T-helper 1 cell (primary cell): ENCODE measurements at regions not wholly inside any gene's neighbourhood (a gene's known extent, or its start where the extent isn't known, plus 50 kb on each side); places are given as distances from the start of the nearest gene placed in this dataset.

Experiments used
- DNase-seq, 5 donors: peaks; one replicate each; pipeline ENCODE4 v3.0.0-alpha.2; 2012 to 2020

DNA sequence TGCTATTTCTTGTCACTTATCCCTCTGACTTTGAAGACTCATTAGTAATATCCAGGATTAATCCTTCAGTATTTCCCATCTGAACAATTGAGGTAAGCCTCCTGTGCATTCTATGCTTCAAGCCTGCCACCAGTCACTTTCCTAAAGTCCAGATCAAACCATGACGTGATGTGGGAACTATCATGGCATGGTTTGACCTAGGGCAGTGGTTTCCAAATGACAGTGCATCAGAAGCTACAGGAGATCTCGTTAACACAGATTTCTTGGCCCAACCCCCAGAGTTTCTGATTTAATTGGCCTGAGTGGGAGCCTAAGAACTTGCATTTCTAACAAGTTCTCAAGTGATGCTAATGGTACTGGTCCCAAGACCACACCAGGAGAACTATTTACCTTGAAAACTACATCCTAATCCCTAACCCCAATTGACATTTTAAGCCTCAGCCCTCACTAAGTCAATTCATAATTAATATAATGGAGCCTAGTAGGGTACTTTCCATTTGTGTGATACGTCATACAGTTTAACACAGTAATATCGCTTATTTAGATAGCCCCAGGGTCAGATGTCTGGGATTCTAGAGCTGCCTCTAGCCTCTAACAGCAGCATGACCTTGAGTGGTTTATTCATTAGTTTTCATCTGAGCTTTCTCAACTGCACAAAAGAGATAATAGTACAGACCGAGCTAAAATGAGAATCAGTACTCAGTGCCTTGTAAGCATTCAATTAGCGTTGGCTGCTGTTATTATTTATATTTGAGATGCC lies 907.6 kb downstream of the TFAP2A start:
- no peak for DNase-seq

DNA sequence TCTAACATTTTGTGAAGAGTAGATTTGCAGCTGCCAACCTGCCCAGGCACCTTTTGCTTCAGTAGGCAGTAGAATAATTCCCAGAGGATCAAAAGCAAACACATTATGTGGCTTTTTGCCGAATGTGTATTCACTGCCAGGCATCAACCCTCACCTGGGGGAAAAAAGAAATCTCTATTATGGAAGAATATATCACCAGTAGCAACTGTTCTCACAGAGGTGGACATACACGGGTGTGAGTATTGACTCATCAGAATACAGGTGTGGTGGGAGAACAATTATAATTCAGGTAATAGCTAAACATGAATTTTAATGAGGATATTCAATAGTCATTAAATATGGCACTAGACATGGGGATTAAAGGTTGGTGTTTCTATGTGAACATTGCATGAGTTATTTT lies 910.7 kb downstream of the TFAP2A start:
- DNase-seq: no peak

- no peak for DNase-seq
These were observed 911.6 kb downstream of the TFAP2A start for GRCh38 chr6:9503111-9503761.

- DNase-seq: no peak
These were observed 915.2 kb downstream of the TFAP2A start for GRCh38 chr6:9499709-9500108.

DNA sequence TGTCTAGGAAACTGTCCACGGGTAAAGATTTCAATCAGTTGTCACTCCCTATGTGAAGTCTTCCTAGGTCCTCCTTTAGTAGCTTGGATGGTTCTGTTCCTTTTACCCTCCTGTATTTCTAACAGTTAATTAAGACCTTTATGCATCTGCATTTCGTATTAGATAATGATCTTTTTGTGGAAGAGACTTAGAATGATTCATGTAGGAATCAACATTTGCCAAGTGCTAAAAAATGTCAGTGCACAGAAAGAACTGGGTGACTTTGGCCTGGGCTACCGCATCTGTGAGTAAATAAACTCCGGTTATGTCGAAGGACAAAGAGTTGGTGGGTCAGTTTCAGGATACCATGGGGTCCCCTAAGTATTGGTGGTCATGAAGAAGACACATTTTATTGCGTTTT lies 918.0 kb downstream of the TFAP2A start:
- no peak for DNase-seq

GRCh38 chr6:9494864-9495263 lies 920.0 kb downstream of the TFAP2A start:
- DNase-seq: no peak

- no peak for DNase-seq
These were observed 922.1 kb downstream of the TFAP2A start for GRCh38 chr6:9492790-9493189.

DNA sequence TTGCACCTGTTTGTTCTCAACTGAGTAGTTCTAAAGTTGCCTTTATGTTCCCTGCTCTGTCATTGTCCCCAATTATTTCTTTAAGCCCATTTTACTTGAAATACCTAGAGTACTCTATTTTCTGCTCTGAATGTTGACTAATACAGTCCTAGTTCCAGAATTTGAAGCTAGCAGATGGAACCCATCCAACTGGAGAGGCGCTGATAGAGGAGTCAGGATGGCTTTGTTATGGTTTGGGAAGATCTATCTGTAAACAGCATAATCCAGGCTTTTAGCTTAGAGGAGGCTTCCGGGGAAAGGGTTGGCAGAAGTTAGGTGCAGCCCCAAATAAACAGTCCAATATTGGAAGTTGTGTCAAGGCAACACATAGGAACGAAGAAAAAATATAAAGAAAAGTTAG lies 927.7 kb downstream of the TFAP2A start:
- no peak for DNase-seq

GRCh38 chr6:9485992-9486391 lies 928.9 kb downstream of the TFAP2A start:
- no peak for DNase-seq

GRCh38 chr6:9484686-9485085 lies 930.2 kb downstream of the TFAP2A start:
- no peak for DNase-seq

DNA sequence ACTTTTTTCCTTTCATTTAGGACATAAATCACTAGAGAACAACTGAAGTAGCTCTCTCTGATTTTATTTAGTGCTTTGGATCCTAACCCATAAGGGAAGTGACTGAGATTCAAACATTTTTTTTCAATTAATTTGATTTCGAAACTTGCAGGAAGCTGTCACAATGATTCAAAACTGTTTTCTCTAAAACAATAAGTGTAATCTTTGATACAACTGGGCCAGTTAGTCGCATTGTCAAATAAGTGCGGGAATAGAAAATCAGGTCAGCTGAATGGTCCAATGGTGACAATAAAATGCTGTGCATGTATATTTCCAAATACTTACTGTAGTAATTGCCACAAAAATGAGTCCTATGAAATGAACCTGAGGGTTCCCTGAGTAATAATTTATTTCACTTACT lies 930.8 kb downstream of the TFAP2A start:
- no peak for DNase-seq

GRCh38 chr6:9482030-9482738 lies 932.7 kb downstream of the TFAP2A start:
- no peak for DNase-seq

DNA sequence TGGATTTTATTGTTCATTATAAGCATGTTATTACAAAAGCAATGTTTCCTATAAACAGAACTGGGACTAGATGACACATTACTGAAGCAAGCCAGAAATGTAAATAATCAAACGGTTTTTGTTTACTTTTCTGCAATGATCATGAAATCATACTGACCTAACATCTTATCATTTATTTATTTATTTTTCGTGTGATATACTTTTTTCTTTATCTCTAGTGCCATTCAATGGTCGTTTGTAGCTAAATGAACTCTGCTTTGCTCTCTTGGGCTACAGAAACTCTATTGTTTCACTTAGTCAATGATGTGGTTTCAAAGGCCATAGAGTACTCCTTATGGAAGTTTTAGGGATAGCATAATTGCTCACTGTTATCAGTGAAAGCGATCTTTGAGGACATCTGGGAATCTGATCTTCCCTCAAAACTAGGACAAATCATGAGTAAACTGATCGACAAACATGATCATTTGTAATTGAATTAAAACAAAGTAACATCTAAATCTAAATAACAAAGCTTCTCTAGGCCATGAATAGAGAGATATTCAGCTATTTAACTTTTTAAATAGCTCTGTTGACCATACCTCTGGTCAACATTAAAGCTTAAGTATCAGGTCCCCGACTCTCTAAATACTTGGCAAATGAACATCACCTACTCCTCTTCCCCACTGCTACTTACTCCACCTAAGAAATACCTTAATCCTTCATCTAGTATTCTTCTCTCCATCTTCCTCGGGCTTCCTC lies 933.4 kb downstream of the TFAP2A start:
- DNase-seq: no peak

- no peak for DNase-seq
These were observed 946.6 kb downstream of the TFAP2A start for GRCh38 chr6:9468277-9468676.

DNA sequence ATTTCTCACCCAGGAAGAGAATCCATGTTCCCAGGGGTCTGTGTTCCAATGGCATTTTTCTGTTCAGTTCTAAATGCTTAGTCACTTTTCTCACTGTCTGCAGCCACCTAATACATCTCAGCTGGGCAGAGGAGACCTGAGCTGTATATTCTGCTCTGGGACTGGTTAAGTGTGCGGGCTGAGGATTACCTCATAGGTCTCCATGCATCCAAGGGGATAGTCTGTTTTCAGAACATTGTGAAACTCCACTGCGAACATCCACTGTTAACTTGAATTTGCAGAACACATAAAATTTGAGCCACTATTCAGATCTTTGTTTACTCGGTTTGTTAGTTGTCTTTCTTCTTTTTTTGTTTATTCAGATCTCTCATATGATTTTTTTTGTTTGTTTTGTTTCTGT lies 947.1 kb downstream of the TFAP2A start:
- DNase-seq: no peak

GRCh38 chr6:9464583-9464982 lies 950.3 kb downstream of the TFAP2A start:
- no peak for DNase-seq

DNA sequence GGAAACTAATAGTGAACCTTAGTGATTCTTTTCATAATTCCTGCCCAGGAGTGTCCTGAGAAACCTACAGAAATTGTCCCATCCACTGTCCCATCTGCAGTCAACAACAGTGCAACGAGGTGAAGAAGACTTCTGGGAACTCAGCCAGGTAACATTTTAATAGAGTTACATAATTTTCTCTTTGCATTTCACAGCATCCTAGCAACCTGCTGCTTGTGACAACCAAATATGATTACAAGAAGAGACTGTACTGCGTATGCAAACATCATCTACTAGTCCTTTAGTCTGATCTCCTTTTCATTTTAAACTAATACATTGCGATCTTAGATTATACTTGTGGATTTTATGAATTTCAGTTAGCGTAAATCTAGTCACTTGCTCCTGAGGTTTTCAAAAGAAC lies 951.6 kb downstream of the TFAP2A start:
- DNase-seq: no peak

DNA sequence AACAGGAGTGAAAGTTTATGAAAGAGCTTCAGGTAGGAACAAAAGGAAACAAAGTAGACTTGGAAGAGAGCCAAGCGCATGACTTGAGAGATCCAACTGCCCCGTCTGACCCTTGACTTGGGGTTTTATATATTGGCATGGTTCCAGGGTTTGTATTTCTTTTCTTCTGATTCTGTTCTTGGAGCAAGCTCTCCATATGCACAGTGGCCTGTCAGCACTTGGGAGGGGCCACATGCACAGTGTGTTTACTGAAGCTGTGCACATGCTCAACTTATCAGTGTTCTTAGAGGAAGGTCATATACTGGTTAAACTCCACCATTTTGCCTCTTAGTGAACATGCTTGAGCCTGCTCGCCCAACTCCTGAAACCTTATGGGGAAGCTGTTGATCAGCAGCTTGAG lies 953.7 kb downstream of the TFAP2A start:
- no peak for DNase-seq

DNA sequence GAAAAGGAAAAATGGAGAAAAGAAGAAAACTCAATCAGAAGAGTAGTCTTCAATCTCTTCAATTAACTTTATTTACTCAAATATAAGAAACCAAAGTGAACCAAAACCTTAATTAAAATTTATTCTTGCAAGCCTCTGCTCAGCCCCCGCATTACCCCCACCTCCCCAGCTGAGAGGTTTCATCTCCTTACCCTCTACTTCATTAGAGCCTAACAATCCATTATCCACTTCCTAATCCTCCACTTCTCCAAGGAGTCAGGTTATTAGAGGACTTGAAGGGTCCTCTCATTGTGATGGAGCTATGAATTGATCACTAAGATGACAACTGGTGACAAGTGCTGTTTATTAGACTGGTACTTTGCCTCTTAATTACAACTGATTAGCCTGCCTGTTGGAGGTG lies 956.5 kb downstream of the TFAP2A start:
- DNase-seq: no peak

DNA sequence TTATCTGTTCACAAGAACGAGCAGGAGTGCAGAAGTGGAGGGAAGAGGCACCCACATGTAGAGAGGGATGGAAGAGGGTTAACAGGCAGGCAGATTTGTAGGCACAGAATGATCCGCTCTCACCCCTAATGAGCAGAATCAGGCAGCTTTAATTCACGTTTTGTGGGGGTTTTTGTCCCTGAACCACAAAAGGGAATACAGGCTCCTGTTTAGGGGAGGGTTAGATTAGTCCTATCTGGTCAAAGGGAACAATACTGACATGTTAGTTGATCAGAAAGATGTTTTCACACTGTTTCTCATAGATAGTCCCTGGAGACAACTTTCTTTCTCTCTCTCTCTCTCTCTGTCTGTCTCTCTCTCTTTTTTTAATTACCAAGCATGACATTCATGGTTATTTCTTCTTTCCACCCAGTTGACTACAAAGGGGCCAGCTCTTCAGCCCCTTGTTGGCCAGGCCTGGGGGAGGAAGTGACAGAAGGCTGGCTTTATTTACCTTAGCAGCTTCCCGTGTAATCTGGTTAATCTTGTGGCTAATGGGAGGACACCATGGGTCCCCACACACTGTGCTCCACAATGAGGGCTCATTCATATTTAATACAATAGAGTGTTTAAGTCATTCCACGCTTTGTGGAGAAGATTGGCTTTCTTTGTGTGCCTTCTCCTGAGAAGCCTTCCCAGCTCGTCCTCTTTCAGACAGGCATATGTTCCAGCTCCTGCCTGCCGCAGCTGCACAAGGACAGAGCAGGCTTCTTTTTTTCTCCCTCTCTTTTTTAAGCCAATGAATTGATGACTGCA lies 958.8 kb downstream of the TFAP2A start:
- no peak for DNase-seq

GRCh38 chr6:9439621-9440330 lies 975.1 kb downstream of the TFAP2A start:
- no peak for DNase-seq

DNA sequence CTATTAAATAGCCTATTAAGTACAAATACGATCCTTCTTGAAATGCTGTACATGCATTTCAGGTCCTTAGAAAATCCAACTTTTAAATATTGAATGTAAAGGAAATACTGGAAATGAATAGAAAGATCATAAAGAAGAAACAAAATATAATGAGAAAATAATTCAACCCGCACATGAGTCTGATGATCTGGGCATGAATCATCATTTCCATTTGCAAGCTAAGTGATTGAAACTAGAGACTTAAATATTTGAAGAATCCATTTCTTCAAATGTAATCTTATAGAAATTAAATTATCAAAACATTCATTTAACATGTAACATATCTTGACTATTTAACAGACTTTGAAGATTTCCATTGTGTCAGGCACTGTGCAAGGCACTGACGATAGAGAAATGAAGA lies 977.0 kb downstream of the TFAP2A start:
- no peak for DNase-seq
